Mesodermal cell (in vitro differentiated cells): ENCODE measurements at regions not wholly inside any gene's neighbourhood (a gene's known extent, or its start where the extent isn't known, plus 50 kb on each side); places are given as distances from the start of the nearest gene placed in this dataset.

Experiments used
- H3K27ac ChIP-seq: 2 replicates; pipeline ENCODE4 v1.7.0; 2013; ENCODE audit warnings: mild to moderate bottlenecking, low read depth, low read length, moderate library complexity; ENCODE audit not compliant: severe bottlenecking
- H3K36me3 ChIP-seq: 2 replicates; pipeline ENCODE4 v1.7.1; 2013; ENCODE audit warnings: mild to moderate bottlenecking, low read length, moderate library complexity; ENCODE audit not compliant: control insufficient read depth, insufficient read depth
- H3K4me1 ChIP-seq: one replicate; pipeline ENCODE4 v1.7.1; 2013; ENCODE audit warnings: mild to moderate bottlenecking, low read length; ENCODE audit not compliant: insufficient read depth, control insufficient read depth, poor library complexity, severe bottlenecking
- H3K4me3 ChIP-seq: 2 replicates; pipeline ENCODE4 v1.7.0; 2013; ENCODE audit warnings: low read length, control low read depth, mild to moderate bottlenecking; ENCODE audit not compliant: insufficient read depth, poor library complexity, severe bottlenecking; ENCODE audit errors: extremely low read depth
- H3K9me3 ChIP-seq: 2 replicates; pipeline ENCODE4 v1.7.1; 2013; ENCODE audit warnings: mild to moderate bottlenecking, low read length, moderate library complexity; ENCODE audit not compliant: control insufficient read depth
- WGBS, 2 experiments: methylation state at CpG; one replicate each; pipeline ENCODE4 v1.1.5; 2013; ENCODE audit warnings: missing lambda C conversion rate in 2 of 2; ENCODE audit not compliant: insufficient coverage in 2 of 2; 5-methylcytosine and 5-hydroxymethylcytosine counted together

- Histone ChIP-seq H3K27ac (no peak overlapping the region), H3K9me3 (peaks cover 7% of the 10 kb centered on the region), H3K4me3 (no peak overlapping the region), H3K4me1 (no peaks in the 10 kb centered on the region), H3K36me3 (no peaks in the 10 kb centered on the region)
- WGBS, 2 experiments, result 88 to 91% methylated on average over 12 of the region's 12 CpGs
Observed at GRCh38 chr18:76081536-76081935, 413.5 kb downstream of the ZNF516 start.

- Histone ChIP-seq H3K27ac (no peak overlapping the region), H3K4me1 (no peaks in the 10 kb centered on the region), H3K4me3 (no peak overlapping the region), H3K36me3 (no peaks in the 10 kb centered on the region), H3K9me3 (peaks cover 7% of the 10 kb centered on the region)
- 87 to 91% methylated on average over 7 of the region's 9 CpGs for WGBS, 2 experiments
Observed at GRCh38 chr18:76080430-76080829, 414.6 kb downstream of the ZNF516 start.

GRCh38 chr18:76075777-76076176, 419.3 kb downstream of the ZNF516 start:
- no peaks in the 10 kb centered on the region for H3K36me3 ChIP-seq
- H3K4me1 ChIP-seq, result no peaks in the 10 kb centered on the region
- no peak overlapping the region for H3K4me3 ChIP-seq
- no peak overlapping the region for H3K27ac ChIP-seq
- H3K9me3 ChIP-seq, result no peaks in the 10 kb centered on the region
- WGBS, 2 experiments, result 60 to 84% methylated on average over 2 to 4 of the region's 4 CpGs

- no peak overlapping the region for H3K4me3 ChIP-seq
- no peaks in the 10 kb centered on the region for H3K36me3 ChIP-seq
- 14 to 22% methylated on average over 4 to 6 of the region's 6 CpGs for WGBS, 2 experiments
Observed at GRCh38 chr18:76064998-76065397, 430.0 kb downstream of the ZNF516 start.

GRCh38 chr18:76058146-76058545, 436.9 kb downstream of the ZNF516 start:
- Histone ChIP-seq H3K4me1 (no peaks in the 10 kb centered on the region), H3K9me3 (no peaks in the 10 kb centered on the region), H3K4me3 (no peak overlapping the region), H3K27ac (no peak overlapping the region), H3K36me3 (no peaks in the 10 kb centered on the region)
- 76 to 86% methylated on average over 7 to 8 of the region's 10 CpGs for WGBS, 2 experiments

More at GRCh38 chr18:76064998-76065397, 430.0 kb downstream of the ZNF516 start:
- H3K27ac ChIP-seq, result no peak overlapping the region
- peaks cover 6% of the 10 kb centered on the region for H3K4me1 ChIP-seq
- H3K9me3 ChIP-seq, result peaks cover 3% of the 10 kb centered on the region

- Histone ChIP-seq H3K4me1 (no peaks in the 10 kb centered on the region), H3K4me3 (no peak overlapping the region), H3K36me3 (no peaks in the 10 kb centered on the region), H3K27ac (no peak overlapping the region), H3K9me3 (no peaks in the 10 kb centered on the region)
- WGBS, 2 experiments, result 81 to 91% methylated on average over 13 to 14 of the region's 16 CpGs
Observed at GRCh38 chr18:76057386-76057785, 437.7 kb downstream of the ZNF516 start.

GRCh38 chr18:76056471-76057110, 438.5 kb downstream of the ZNF516 start:
- WGBS, 2 experiments, result 85 to 95% methylated on average over 7 to 12 of the region's 13 CpGs
- Histone ChIP-seq H3K27ac (no peak overlapping the region), H3K4me3 (no peak overlapping the region)

GRCh38 chr18:76055578-76055977, 439.5 kb downstream of the ZNF516 start:
- Histone ChIP-seq H3K27ac (no peak overlapping the region), H3K36me3 (no peaks in the 10 kb centered on the region), H3K9me3 (no peaks in the 10 kb centered on the region), H3K4me1 (no peaks in the 10 kb centered on the region), H3K4me3 (no peak overlapping the region)
- WGBS, 2 experiments, result 91 to 93% methylated on average over 7 of the region's 9 CpGs

More at GRCh38 chr18:76056471-76057110, 438.5 kb downstream of the ZNF516 start:
- no peaks in the 10 kb centered on the region for H3K9me3 ChIP-seq
- H3K36me3 ChIP-seq, result no peaks in the 10 kb centered on the region
- no peaks in the 10 kb centered on the region for H3K4me1 ChIP-seq

- H3K4me3 ChIP-seq, result no peak overlapping the region
- no peaks in the 10 kb centered on the region for H3K9me3 ChIP-seq
- no peak overlapping the region for H3K27ac ChIP-seq
- WGBS, 2 experiments, result 90 to 95% methylated on average over 9 of the region's 9 CpGs
- no peaks in the 10 kb centered on the region for H3K4me1 ChIP-seq
- no peaks in the 10 kb centered on the region for H3K36me3 ChIP-seq
Observed at GRCh38 chr18:76055025-76055424, 440.0 kb downstream of the ZNF516 start.

GRCh38 chr18:76054156-76054555, 440.9 kb downstream of the ZNF516 start:
- Histone ChIP-seq H3K27ac (no peak overlapping the region), H3K4me1 (no peaks in the 10 kb centered on the region), H3K36me3 (no peaks in the 10 kb centered on the region), H3K9me3 (no peaks in the 10 kb centered on the region), H3K4me3 (no peak overlapping the region)
- 86 to 98% methylated on average over 3 to 5 of the region's 5 CpGs for WGBS, 2 experiments

- Histone ChIP-seq H3K27ac (no peak overlapping the region), H3K36me3 (no peaks in the 10 kb centered on the region)
- WGBS, 2 experiments, result 91 to 96% methylated on average over 6 to 8 of the region's 8 CpGs
Observed at GRCh38 chr18:76053551-76053950, 441.5 kb downstream of the ZNF516 start.

More at GRCh38 chr18:76053551-76053950, 441.5 kb downstream of the ZNF516 start:
- H3K4me3 ChIP-seq, result no peak overlapping the region
- no peaks in the 10 kb centered on the region for H3K4me1 ChIP-seq
- H3K9me3 ChIP-seq, result no peaks in the 10 kb centered on the region
